AG09319 (cell line): ENCODE measurements at regions not wholly inside any gene's neighbourhood (a gene's known extent, or its start where the extent isn't known, plus 50 kb on each side); places are given as distances from the start of the nearest gene placed in this dataset.
A peak's percentile ranks its signal among the peaks of the same experiment; 100 is the strongest.

ENCODE experiments used
- DNase-seq: peaks from one replicate; pipeline ENCODE4 v3.0.0-alpha.2; 2010; ENCODE audit warnings: low read depth; ENCODE audit errors: extremely low read depth
- TF ChIP-seq, protein P1 (sequence below): IDR thresholded peaks from 2 replicates; pipeline ENCODE4 v1.5.1; 2011; ENCODE audit warnings: low read depth, mild to moderate bottlenecking, inconsistent platforms, low read length, moderate library complexity

DNA sequence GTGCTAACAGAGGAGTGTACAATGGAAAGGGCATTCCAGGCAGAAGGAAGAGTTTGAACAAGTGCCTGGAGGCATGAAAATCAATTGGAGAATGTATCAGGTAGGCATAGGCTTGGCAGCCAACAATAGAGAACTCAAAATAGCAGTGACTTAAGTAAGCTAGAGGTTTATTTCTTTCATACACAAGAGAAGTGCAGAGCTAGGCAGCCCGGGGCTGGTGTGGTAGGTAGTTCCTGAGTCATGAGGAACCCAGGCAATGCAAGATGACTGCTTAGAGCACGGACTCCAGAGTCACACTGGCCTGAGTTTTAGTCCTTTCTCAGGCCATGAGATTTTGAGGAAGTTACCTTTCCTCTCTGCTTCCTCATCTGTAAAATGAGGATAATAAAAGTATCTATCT lies 74.8 kb upstream of the LRRN2 start:
- DNase-seq: no peak
- TF ChIP-seq, protein P1, sequence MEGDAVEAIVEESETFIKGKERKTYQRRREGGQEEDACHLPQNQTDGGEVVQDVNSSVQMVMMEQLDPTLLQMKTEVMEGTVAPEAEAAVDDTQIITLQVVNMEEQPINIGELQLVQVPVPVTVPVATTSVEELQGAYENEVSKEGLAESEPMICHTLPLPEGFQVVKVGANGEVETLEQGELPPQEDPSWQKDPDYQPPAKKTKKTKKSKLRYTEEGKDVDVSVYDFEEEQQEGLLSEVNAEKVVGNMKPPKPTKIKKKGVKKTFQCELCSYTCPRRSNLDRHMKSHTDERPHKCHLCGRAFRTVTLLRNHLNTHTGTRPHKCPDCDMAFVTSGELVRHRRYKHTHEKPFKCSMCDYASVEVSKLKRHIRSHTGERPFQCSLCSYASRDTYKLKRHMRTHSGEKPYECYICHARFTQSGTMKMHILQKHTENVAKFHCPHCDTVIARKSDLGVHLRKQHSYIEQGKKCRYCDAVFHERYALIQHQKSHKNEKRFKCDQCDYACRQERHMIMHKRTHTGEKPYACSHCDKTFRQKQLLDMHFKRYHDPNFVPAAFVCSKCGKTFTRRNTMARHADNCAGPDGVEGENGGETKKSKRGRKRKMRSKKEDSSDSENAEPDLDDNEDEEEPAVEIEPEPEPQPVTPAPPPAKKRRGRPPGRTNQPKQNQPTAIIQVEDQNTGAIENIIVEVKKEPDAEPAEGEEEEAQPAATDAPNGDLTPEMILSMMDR: no peak

DNA sequence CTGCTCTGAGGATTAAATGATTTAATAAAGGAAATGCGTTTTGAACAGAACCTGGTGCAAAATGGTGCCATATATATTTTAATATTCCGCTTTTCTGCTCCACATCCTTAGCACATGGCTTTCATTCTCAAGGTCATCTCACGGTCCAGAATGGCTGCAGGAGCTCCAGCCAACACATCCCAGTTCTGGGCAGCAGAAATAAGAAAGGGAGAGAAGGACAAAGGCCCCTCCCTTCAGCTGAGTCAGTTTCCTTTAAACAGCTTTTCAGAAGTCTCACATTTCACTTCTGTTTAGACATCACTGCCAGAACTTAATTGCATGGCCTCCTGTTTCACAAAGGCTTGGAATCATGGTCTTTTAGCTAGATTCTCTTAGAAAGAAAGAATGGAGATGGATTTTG lies 75.2 kb upstream of the LRRN2 start:
- DNase-seq: no peak

DNA sequence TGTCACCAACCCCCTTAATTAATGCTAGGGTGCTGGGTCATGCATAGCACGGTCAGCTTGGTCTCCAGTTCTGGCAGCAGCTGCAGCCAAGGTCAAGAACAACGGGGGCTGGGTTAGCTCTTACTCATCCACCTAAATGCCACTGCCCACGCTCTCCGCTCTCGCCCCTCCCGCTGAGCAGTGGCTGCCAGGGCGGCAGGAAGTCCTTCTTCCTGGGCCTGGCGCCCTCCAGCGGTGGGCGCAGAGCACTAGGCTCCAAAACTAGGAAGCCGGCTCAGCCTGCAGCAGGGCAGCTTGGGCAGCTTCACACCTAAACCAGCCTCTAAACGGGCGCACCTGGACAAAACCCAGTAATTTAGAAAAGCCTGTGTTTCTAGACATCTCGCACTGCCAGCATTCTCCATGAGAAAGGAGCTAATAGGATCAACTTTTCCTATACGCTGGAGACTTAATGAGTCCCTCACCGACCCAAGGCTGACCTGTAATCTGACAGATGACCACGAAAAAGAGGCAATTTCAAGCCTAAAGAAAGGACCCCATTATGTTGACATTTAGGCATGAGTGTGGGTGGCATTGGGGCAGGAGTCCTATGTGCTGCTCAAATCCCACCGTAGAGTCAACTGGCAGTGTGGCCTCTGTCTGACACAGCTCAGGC lies 78.4 kb upstream of the LRRN2 start:
- peak; percentile 56 for DNase-seq
- TF ChIP-seq, protein P1: peak; percentile 80

More for the DNA sequence above, 75.2 kb upstream of the LRRN2 start:
- TF ChIP-seq, protein P1: no peak

DNA sequence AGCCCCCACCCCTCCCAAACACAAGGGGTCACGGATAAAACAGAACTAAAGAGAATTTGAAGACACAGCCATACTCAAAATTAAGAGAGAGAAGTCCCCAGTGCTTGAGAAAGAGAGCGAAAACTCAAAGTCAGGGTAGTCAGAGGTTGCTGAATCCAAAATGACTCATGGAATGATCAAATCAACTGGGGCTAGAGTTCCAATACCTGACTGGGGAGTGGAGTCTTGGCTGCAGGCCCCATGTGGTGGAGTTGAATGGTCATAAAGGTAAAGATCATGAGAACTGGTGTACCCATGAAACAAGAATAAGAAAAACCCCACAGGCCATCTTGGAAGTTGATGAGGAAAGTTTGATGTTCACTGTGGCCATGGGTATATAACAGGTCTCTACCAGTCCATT lies 84.5 kb upstream of the LRRN2 start:
- TF ChIP-seq, protein P1: no peak
- DNase-seq: no peak

DNA sequence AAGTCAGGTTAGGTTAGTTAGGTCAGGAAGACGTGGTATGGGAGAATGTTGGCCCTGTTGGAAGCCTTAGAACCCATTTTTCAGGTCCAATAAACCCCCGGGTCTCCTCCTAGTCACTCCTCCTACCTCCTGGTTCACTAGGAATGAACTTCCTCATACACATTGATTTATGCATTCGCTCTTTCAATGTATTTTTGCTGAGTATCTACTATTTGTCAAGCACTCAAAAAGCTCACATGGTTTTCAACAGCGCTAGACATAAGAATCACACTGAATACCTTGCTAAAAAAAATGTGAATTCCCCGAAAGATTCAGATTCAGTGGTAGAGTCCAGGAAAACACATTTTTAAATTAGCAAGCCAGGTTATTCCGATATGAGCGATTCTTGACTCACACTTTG lies 85.8 kb upstream of the LRRN2 start:
- DNase-seq: no peak
- TF ChIP-seq, protein P1: no peak

DNA sequence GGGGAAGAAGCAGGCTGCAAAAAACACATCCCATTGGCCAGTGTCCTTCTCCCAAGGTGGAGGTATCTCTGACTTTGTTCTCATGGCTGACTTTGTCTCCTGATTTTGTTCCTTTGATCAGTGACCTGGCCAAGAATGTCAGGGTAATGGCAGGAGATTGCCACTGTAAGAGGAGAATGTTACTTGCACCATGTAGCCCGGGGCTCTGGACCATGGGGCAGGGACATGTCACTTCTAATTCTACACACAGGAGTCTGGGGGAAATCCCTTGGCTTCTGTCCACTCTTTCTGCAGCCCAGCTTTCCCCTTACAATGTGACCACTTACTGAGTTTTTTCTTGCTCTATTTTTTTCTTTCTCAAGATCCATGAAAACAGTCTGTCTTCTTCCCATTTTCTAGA lies 87.7 kb upstream of the LRRN2 start:
- TF ChIP-seq, protein P1: no peak
- no peak for DNase-seq

DNA sequence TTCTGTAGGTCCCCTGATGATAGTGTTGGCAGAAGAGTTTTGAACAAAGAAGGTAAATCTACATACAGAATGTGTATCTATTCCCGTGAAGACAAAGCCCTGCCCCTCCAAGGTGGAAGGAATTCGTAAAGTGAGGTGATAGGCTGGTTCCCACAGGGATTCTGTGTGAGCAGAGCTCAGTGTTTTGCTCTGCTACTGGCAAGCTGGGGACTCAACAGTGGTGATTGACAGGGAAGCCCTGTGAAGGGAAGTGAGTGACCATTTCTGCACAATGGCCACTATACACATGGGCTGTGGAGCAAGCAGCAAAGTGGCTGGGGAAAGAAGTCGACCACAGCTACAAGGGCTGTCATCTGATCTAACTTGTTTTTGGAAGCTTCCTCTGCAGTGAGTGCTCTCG lies 90.0 kb upstream of the LRRN2 start:
- TF ChIP-seq, protein P1: no peak
- no peak for DNase-seq
